ENCODE measurements at regions not wholly inside any gene's neighbourhood (a gene's known extent, or its start where the extent isn't known, plus 50 kb on each side); places are given as distances from the start of the nearest gene placed in this dataset.

- DNase-seq = no peak
These were observed 101.0 kb downstream of the LRIG3 start for GRCh38 chr12:58819345-58819744.

- no peak for DNase-seq
These were observed 100.3 kb downstream of the LRIG3 start for GRCh38 chr12:58819985-58820384.
